Left cardiac atrium (tissue), 4 donors: ENCODE measurements at regions not wholly inside any gene's neighbourhood (a gene's known extent, or its start where the extent isn't known, plus 50 kb on each side); places are given as distances from the start of the nearest gene placed in this dataset.
"Not testable (repeated sequence)": the region's sequence is repeated elsewhere in the genome, so short reads cannot be mapped to it uniquely, and the experiment has no call there.

Experiments used
- ATAC-seq, 2 donors: fragments of 200-7000 bp; cut with Tn5 transposase; one replicate each; pipeline ENCODE4 v1.9.1; 2020; ENCODE audit warnings: mild to moderate bottlenecking in 2 of 2, moderate library complexity in 2 of 2
- DNase-seq: peaks from one replicate; pipeline ENCODE4 v3.0.0-alpha.2; 2020
- intact Hi-C, 2 donors: fragments of 100-400 bp; cut with DNase I; formaldehyde crosslinking; loops; one replicate each; pipeline versions ENCODE4 v1.14.1 to v1.15.1; 2022 to 2023
- donor health status: DM: no; HTN: yes; CAD: no.
- donor health status: DM: no; HTN: yes; CAD: no; lungs with severe emphysema.
- donor health status: DM: yes; HTN: yes; CAD: no.
- donor health status: Dilated cardiomyopathy.

DNA sequence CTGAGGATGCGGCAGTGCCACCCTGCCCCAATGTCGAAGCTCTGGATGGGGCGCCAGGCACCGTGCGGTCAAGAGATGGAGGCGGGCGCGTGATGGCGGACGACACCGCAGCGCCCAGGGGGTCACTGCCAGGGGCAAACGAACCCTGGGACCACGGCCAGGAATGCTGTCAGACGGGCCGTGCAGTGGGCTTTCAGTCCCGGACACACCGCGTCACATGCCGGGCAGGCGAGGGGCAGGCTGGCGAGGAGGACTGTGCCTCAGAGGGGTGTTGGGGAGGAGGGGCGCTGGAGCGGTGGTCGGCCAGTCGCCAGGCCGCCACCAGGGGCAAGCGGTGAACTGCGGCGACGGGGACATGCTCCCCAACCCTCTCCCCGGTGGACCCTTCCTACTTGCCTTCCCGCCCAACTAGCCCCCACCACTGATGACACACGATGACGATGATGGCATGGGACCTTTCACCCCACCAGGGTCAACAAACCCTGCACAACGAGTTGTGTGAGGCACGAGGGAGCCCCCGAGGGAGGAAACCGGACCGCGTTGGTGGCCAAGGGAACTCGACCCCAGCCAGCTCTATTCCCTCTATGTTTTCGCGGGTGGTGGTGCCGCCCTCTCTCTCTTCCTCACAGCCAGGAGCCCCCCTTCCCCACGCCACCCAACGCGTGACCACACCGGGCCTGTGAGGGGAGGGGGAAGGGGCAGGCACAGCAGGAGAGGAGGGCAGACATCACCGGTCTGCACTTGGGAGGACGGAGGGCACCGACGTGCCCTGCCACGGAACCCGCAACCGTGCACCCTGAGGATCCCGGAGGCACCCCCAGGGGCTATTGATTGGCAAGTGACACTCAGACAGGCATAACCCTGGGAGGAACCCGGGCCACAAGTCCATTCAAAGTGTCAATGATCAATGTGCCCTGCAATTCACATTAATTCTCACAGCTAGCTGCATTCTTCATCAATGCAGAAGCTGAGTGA, 1960.9 kb upstream of the DEFB115 start:
- DNase-seq (no peak), ATAC-seq (no peak)
- intact Hi-C loops, result no loop called here

DNA sequence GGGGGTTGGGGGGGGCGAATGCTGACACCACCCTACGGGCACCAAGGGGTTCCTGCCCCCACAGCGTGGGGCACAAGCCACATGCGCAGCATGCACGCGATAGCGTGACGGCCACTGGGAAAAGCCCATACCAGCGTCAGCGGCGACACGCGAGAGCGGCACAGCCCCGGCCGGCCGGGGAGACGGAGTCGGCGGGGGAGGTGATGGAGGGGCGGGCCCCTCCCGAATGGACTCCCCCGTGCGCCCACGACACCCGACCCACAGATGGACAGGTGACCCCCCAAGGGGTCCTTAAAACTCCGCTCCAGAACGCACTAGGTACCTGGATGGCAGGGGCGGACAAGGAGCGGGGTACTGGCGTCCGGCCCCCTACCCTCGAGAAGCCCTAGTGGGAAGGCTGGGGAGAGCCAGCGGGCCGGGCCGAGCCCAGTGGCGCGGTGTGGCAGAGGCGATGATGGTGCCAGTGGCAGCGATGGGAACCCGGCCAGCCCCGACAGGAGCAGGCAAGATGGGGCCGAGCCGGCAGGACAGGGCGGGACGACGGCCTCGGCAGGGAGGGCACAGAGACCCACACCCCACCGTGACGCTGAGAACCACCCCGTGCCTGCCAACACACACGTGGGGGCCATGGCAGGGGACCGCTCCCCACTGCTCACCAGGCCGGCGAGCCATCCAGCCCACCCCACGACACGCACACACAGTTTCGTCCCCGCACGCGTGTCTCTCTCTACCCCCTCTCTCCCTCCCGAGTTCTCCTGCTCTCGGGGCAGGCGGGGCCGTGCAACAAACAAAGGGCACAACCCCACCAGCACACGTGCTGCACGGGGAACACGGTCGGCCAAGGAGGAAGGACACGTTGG, 1959.8 kb upstream of the DEFB115 start:
- ATAC-seq, result peak in 1 of 2 donors; percentile 22
- intact Hi-C loops, result no loop called here

DNA sequence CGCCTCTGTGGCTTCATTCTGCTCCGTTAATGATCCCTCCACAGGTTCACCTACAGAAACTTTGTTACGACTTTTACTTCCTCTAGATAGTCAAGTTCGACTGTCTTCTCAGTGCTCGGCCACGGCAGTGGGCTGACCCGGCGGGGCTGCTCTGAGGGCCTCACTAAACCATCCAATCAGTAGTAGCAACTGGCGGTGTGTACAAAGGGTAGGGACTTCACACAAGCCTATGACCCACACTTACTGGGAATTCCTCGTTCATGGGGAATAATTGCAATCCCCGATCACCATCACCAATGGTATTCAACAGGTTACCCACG, 1959.2 kb upstream of the DEFB115 start:
- ATAC-seq (no peak), DNase-seq (no peak)
- intact Hi-C loops, result no loop called here

More for the DNA sequence above, 1959.8 kb upstream of the DEFB115 start:
- no peak for DNase-seq

DNA sequence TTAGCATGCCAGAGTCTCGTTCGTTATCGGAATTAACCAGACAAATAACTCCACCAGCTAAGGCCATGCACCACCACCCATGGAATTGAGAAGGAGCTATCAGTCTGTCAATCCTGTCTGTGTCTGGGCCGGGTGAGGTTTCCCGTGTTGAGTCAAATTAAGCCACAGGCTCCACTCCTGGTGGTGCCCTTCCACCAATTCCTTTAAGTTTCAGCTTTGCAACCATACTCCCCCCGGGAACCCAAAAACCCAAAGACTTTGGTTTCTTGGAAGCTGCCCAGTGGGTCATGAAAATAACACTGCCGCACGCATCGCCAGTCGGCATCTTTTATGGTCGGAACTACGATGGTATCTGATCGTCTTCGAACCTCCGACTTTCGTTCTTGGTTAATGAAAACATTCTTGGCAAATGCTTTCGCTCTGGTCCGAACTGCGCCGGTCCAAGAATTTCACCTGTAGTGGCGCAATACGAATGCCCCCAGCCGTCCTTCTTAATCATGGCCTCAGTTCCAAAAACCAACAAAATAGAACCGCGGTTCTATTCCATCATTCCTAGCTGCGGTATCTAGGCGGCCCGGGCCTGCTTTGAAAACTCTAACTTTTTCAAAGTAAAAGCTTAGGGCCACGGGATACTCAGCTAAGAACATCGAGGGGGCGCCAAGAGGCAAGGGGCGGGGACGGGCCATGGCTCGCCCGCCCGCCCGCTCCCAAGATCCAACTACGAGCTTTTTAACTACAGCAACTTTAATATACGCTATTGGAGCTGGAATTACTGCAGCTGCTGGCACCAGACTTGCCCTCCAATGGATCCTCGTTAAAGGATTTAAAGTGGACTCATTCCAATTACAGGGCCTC, 1958.5 kb upstream of the DEFB115 start:
- no peak for ATAC-seq
- intact Hi-C loops, result no loop called here
- DNase-seq, result no peak

DNA sequence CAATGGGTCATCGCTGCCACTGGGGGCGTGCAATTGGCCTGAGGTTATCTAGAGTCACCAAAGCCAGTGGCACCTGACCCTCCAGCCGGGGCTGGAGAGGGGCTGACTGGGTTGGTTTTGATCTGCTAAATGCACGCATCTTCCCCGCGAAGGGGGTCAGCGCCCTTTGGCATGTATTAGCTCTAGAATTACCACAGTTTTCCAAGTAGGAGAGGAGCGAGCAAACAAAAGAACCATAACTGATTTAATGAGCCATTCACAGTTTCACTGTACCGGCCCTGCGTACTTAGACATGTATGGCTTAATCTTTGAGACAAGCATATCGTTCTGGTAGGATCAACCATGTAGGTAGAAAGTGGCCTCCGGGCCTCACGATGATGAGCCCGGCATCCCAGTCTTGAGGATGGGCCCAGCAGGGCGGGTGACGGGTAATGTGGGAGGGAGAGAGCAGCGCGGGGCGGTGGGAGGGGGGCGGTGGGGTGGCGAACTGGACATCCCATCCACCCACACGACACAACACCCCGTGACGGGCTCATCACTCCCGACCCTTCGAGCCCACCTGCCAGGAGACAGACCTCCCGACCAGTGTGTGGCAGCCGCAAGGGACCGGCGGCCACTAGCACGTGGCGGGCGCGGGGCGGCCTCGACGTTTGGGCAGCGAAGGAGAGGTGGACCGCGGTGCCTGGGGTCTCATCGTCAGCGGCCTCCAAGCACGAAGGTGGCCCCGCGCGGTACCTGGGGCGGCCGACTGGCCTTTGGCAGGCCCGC, 1957.5 kb upstream of the DEFB115 start:
- DNase-seq (no peak), ATAC-seq (no peak)
- intact Hi-C loops, result no loop called here

DNA sequence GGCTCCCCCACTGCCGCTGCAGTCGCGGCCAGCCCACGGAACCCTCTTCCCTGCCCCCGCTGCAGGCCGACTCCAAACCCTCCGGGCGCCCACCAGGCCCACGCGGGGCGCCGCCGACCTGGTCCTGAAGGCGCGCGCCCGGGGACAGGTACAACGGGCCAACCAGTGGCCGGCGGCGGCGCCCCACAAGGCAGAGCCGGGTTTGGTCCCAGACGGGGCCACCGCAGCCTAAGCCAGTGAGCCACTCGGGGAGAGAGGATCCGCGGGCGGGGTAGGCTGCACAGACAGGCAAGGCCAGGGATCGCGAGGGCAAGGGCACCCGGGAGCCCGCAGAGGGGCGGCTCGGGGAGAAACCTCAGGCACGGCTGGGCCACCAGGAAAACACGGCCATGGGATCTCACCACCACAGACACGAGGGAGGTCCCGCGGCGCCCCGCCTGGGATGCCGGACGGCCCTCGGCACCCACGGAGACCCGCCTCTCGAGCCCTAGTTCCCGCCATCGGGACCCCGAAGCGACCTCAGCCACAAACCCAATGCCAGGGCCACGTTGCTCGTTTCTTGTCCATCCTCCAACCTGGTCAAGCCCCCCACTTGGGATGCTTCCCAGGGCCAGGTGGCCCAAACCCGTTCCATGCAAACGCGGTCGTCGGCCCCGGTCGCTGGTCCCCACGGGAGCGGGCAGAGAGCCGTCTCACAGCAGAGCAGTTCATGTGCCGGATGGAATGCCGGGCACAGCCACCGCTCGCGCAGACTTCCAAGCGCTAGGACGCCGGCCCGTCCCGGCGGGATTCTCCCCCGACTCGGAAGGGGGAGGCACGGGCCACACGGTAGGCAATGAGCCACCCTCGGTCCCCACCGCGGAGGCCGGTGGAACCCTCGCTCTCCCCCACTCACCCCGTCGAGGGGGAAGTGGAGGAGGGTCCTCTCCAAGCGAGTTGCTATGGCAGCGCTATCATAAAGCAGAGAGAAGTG, 1956.6 kb upstream of the DEFB115 start:
- intact Hi-C loops, result no loop called here
- ATAC-seq (peak in 1 of 2 donors; percentile 22), DNase-seq (no peak)

DNA sequence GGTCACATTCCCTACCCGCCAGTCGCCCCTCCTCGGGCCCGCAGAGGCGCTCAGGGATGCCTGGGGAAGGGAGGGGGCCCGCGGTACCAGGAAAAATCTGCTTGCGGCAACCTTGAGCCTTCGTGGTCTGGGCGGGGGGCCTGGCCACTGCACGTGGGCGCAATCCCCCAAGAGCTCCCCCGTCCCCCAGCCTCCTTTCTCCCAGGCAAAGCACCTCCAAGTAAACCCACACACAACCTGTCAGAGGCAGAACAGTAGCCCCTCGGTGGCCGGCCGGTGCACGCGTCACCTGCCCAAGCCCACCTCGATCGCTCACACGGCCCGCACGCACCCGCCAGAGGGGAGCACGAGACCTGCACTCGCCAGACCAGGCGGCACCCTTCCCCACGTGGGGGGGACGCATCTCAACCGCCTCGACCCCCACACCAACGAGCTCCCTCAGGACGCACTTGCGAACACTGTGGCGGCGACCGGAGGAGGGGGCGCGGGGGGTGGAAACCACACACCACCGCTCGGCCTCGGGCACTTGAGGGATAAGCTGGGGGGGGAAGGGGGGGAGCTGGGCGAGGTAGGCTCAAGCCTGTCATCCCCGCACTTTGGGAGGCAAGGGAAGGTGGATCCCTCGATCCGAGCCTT, 1955.7 kb upstream of the DEFB115 start:
- DNase-seq (no peak), ATAC-seq (no peak)
- intact Hi-C loops, result no loop called here

DNA sequence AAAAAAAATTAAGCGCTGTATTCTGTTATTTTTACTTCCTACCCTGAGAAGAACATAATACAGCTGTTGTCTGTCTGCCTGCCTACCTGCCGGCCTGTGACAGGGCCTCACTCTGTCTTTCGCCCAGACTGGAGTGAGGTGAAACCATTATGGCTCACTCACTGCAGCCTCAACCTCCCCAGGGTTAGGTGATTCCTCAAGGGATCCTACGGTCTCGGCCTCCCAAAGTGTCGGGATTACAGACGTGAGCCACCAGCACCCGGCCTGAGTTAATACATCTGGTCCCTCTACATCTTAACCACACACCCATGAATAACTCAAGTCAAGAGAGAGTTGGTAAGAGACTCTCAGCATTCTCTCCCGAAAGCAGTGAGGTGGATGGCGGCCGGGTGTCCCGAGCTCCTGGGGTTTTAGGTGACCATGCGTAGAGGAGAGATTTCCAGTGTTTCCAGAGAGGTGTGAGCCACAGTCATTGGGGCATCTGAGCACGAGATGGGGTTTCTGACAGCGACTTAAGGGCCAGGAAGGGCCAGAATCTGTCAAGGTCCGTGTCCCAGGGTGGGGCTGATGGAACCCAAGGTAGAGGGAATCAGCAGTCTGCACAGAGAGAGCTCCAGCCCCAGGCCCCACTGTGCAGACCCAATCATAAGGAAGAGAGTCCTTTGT, 1954.4 kb upstream of the DEFB115 start:
- intact Hi-C loops, result no loop called here
- DNase-seq, result no peak
- no peak for ATAC-seq

DNA sequence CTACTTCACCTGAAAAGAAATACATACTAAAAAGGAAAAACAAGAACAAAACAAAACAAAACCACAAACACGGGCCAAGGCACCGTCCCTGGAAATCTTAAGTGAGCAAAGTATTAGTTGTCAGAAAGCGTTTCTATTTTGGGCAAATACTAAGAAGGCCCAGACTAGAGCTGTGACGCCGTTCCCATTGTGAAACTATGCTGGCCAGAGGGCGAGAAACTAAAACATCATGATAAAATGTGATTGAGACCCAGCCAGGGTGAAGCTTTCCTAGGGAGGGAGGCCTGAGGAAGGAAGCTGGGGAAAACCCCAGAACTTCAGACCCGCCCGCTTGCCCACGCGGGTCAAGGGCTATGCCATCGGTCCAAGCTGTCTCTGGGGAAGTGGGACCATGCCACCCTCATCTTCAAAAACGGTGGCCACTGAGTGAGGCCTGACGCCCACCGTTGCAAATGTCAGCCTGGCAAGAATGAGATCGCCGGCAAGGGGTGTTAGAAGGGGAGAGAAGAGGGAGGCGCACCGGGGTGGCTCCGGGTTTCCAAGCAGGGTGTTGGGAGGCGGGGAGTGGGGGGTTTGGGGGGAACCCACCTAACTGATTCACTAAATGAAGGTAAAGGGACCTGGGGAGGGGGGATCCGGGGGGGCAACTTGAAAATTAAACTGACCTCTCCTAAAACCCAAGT, 1950.9 kb upstream of the DEFB115 start:
- intact Hi-C loops, result no loop called here
- ATAC-seq (no peak), DNase-seq (no peak)

DNA sequence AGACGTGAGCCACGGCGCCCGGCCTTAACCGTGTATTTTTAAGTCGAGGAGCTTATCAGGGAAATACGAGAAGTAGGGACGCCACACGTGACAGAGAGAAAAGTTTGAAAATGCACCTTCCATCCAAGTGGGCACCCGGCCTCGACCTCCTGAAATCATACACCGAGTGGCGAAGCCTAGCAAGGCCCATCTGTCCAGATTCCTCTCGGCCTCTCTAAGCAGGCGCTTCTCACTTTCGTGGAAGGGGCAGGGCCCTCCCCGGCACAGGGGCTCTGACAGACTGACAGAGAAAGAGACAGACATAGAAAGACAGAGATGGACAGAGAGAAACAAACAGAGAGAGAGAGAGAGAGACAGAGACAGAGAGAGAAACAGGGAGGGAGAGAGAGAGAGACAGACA, 1950.0 kb upstream of the DEFB115 start:
- ATAC-seq, intact Hi-C loops, DNase-seq: not testable (repeated sequence)

DNA sequence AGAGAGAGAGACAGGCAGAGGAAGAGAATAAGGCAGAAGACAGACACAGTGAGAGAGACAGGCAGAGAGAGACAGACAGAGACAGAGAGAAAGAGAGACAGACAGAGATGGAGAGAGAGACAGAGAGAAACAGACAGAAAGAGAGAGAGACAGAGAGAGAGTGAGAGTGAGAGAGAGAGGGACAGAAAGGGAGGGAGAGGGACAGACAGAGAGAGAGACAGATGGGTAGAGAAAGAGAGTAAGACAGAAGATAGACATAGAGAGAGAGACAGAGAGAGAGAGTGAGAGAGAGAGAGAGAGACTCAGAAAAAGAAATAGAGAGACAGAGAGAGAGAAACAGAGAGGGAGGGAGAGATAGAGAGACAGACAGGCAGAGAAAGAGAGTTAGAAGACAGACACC, 1948.5 kb upstream of the DEFB115 start:
- DNase-seq, intact Hi-C loops, ATAC-seq: not testable (repeated sequence)

DNA sequence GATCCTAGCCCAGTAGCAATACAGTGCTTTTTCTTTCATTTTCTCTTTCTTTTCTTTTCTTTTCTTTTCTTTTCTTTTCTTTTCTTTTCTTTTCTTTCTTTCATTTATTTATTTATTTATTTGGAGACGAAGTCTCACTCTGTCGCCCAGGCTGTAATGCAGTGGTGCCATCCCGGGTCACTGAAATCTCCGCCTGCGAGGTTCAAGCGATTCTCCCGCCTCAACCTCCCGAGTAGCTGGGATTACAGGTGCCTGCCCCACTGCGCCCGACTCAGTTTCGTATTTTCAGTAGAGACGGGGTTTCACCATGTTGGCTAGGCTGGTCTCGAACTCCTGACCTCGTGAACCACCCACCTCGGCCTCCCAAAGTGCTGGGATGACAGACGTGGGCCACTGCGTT, 1948.0 kb upstream of the DEFB115 start:
- ATAC-seq, intact Hi-C loops, DNase-seq: not testable (repeated sequence)

DNA sequence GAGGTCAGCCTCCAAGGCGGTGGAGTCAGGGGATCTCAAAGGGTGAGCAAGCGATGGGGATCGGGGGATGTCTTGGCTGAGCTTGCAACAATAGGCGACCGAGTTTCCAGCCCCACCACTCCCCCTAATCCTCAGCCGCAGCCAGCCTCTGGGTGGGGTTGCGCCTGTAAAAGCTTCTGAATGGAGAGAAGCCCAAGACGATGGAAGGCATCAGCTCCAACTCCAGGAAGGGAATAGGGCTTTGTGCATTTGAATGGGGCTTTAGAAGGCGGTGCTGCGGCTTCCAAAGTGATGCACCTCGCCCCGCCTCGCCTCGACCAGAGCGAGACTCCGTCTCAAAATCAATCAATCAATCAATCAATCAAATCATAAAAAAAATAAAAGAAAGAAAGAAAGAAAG, 1946.4 kb upstream of the DEFB115 start:
- ATAC-seq, intact Hi-C loops, DNase-seq: not testable (repeated sequence)

DNA sequence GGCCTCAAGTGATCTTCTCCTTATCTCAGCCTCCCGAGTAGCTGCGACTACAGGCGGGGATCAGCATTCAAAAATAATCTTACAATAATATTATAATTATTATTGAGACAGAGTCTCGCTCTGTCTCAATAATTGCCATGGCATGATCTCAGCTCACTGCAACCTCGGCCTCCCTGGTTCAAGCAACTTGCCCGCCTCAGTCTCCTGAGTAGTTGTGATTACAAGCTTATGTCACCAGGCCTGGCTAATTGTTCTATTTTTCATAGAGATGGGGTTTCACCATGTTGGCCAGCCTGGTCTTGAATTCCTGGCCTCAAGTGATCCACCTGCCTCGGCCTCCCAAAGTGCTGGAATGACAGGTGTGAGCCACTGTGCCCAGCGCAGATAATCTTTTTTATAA, 1944.8 kb upstream of the DEFB115 start:
- ATAC-seq, DNase-seq, intact Hi-C loops: not testable (repeated sequence)

DNA sequence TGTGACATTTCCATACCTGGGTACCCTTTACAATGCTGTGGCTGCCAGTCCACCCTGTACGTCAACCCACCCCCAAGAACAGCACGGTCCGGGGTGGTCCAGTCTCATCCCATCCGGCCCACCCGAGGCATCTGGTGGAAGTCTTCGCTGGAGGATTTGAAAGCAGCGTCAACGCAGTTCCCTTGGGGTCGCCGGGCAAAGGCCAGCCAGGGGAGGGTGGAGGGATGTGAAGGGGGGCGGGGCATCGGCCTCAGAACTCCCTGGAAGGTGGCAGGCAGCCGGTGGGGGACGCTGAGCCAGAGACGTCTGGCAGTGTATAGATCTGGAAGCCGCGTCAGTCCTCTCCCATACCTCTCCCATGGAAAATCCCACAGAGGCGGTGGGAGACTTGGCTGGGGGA, 1944.0 kb upstream of the DEFB115 start:
- no peak for DNase-seq
- ATAC-seq, result no peak
- intact Hi-C loops, result no loop called here

DNA sequence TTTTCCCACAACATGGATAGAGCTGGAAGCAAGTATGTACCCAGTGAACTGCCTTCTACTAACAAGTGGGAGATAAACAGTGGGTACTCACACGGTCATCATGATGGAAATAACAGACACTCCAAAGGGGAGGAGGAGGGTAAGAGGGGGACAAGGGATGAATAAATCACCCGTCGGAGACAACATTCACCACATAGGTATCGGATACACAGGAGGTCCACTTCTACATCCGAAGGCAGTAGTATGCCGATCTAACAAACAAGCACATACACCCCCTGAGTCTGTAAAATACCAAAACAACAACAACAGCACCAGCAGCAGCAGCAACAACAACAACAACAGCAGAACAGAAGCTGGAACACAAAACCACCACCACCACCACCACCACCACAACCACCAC, 1943.2 kb upstream of the DEFB115 start:
- ATAC-seq, result no peak
- DNase-seq, result no peak
- intact Hi-C loops, result no loop called here
